SK-N-SH (cell line): ENCODE measurements at regions not wholly inside any gene's neighbourhood (a gene's known extent, or its start where the extent isn't known, plus 50 kb on each side); places are given as distances from the start of the nearest gene placed in this dataset.
"Not testable (repeated sequence)": the region's sequence is repeated elsewhere in the genome, so short reads cannot be mapped to it uniquely, and the experiment has no call there.

Experiments used
- CTCF ChIA-PET: fragments of 300-600, 350-600 bp; formaldehyde crosslinking; extraction: SDS; loops from one replicate; lab custom pipeline; 2021; lab: Yijun Ruan, JAX
- POLR2A ChIA-PET: fragments of 350-600 bp; sonication (Branson Sonifier 250); formaldehyde crosslinking; extraction: SDS; loops from one replicate; lab custom pipeline; 2020; ENCODE audit warnings: antibody characterized with exemption, inconsistent platforms; lab: Yijun Ruan, JAX
- DNase-seq: peaks from one replicate; pipeline ENCODE4 v3.0.0; 2012
- H2AFZ ChIP-seq: fragments of 200-600 bp; sonication (generic); 2 replicates; pipeline ENCODE4 v1.8.1; 2016; ENCODE audit warnings: antibody characterized with exemption, mild to moderate bottlenecking, low read depth
- H3F3A ChIP-seq: fragments of 200-600 bp; sonication (generic); replicated peaks from 2 replicates; pipeline ENCODE3; 2016; ENCODE audit warnings: antibody characterized with exemption, mild to moderate bottlenecking; ENCODE audit not compliant: insufficient read depth
- H3K27ac ChIP-seq, 2 experiments: fragments of 200-500 bp in 1 of 2; fragments of 200-600 bp in 1 of 2; sonication (Bioruptor generic) in 1 of 2; sonication (generic), shearing (Covaris generic) in 1 of 2; 2 replicates each; pipeline versions ENCODE4 v1.5.1 to v1.6.1; 2014 to 2016; ENCODE audit warnings: low read depth in 2 of 2, inconsistent platforms in 1 of 2, low read length in 1 of 2, mild to moderate bottlenecking in 1 of 2, mixed read lengths in 1 of 2
- H3K27me3 ChIP-seq: fragments of 200-600 bp; sonication (generic), shearing (Covaris generic); 2 replicates; pipeline ENCODE4 v1.6.1; 2016; ENCODE audit warnings: mixed run types; ENCODE audit not compliant: insufficient read depth
- H3K36me3 ChIP-seq, 2 experiments: fragments of 200-500 bp in 1 of 2; fragments of 200-600 bp in 1 of 2; sonication (Bioruptor generic) in 1 of 2; sonication (generic) in 1 of 2; replicated peaks in 1 of 2; 2 replicates each; pipeline versions ENCODE3 to v1.5.1; 2014 to 2016; ENCODE audit warnings: low read length in 1 of 2, mild to moderate bottlenecking in 1 of 2; ENCODE audit not compliant: insufficient read depth in 2 of 2, control insufficient read depth in 1 of 2
- H3K4me1 ChIP-seq, 2 experiments: fragments of 200-500 bp in 1 of 2; fragments of 200-600 bp in 1 of 2; sonication (Bioruptor generic) in 1 of 2; sonication (generic), shearing (Covaris generic) in 1 of 2; 2 replicates each; pipeline versions ENCODE4 v1.5.1 to v1.6.1; 2014 to 2016; ENCODE audit warnings: low read depth in 1 of 2, low read length in 1 of 2, mixed run types in 1 of 2; ENCODE audit not compliant: insufficient read depth in 2 of 2, control insufficient read depth in 1 of 2
- H3K4me2 ChIP-seq: fragments of 200-600 bp; sonication (generic), shearing (Covaris generic); 2 replicates; pipeline ENCODE4 v1.6.1; 2017; ENCODE audit warnings: mixed run types
- H3K4me3 ChIP-seq, 2 experiments: fragments of 200-500 bp in 1 of 2; fragments of 200-600 bp in 1 of 2; sonication (Bioruptor generic) in 1 of 2; sonication (generic), shearing (Covaris generic) in 1 of 2; 2 replicates each; pipeline versions ENCODE4 v1.5.1 to v1.8.1; 2014 to 2016; ENCODE audit warnings: low read depth in 2 of 2, inconsistent platforms in 1 of 2, low read length in 1 of 2, mild to moderate bottlenecking in 1 of 2, mixed read lengths in 1 of 2, moderate library complexity in 1 of 2
- H3K79me2 ChIP-seq: fragments of 200-600 bp; sonication (generic); 2 replicates; pipeline ENCODE4 v1.8.1; 2017; ENCODE audit warnings: mild to moderate bottlenecking; ENCODE audit not compliant: insufficient read depth
- H3K9ac ChIP-seq: fragments of 200-600 bp; sonication (generic); 2 replicates; pipeline ENCODE4 v1.6.1; 2017; ENCODE audit warnings: mixed run types
- H3K9me2 ChIP-seq: fragments of 200-600 bp; sonication (generic); 2 replicates; pipeline ENCODE4 v1.6.1; 2017; ENCODE audit warnings: mixed run types
- H3K9me3 ChIP-seq: fragments of 200-600 bp; sonication (generic); 2 replicates; pipeline ENCODE4 v1.6.1; 2017; ENCODE audit warnings: mixed run types, mild to moderate bottlenecking, moderate library complexity
- H4K20me1 ChIP-seq: fragments of 200-600 bp; sonication (generic); 2 replicates; pipeline ENCODE4 v1.6.1; 2017; ENCODE audit warnings: mild to moderate bottlenecking, mixed run types; ENCODE audit not compliant: insufficient read depth
- CHD2 ChIP-seq: fragments of 150-350 bp; IDR thresholded peaks from 2 replicates; pipeline ENCODE4 v1.6.1; 2018; ENCODE audit warnings: low read length; ENCODE audit not compliant: partially characterized antibody
- ELF1 ChIP-seq: IDR thresholded peaks from 2 replicates; pipeline ENCODE4 v1.4.0; 2012
- EZH2phosphoT487 ChIP-seq: fragments of 200-600 bp; sonication (generic); IDR thresholded peaks from 2 replicates; pipeline ENCODE4 v1.6.1; 2017; ENCODE audit warnings: low read depth, mixed run types, mild to moderate bottlenecking, antibody characterized with exemption, moderate library complexity, borderline replicate concordance
- FOXJ3 ChIP-seq: sonication (generic); formaldehyde crosslinking; IDR thresholded peaks from 2 replicates; pipeline ENCODE4 v1.5.1; 2020; ENCODE audit warnings: mild to moderate bottlenecking, missing genetic modification reagents
- GABPA ChIP-seq: IDR thresholded peaks from 2 replicates; pipeline ENCODE4 v1.4.0; 2012; ENCODE audit warnings: low read depth, mild to moderate bottlenecking
- MXI1 ChIP-seq: IDR thresholded peaks from 2 replicates; pipeline ENCODE4 v1.6.1; 2012; ENCODE audit warnings: mild to moderate bottlenecking, low read depth, low read length, improper control_type of control experiment
- NFIC ChIP-seq: IDR thresholded peaks from 2 replicates; pipeline ENCODE4 v1.4.0; 2012; ENCODE audit warnings: borderline replicate concordance
- POLR2AphosphoS5 ChIP-seq: IDR thresholded peaks from 2 replicates; pipeline ENCODE4 v1.6.1; 2012; ENCODE audit warnings: low read depth, low read length
- RAD21 ChIP-seq: IDR thresholded peaks from 2 replicates; pipeline ENCODE4 v1.6.1; 2012; ENCODE audit warnings: mild to moderate bottlenecking, low read length
- RCOR1 ChIP-seq: fragments of 150-350 bp; IDR thresholded peaks from 2 replicates; pipeline ENCODE4 v1.6.1; 2017; ENCODE audit warnings: antibody characterized with exemption, low read length
- RFX5 ChIP-seq: IDR thresholded peaks from 2 replicates; pipeline ENCODE4 v1.6.1; 2012; ENCODE audit warnings: mild to moderate bottlenecking, improper control_type of control experiment, low read length
- SMC3 ChIP-seq: IDR thresholded peaks from 2 replicates; pipeline ENCODE4 v1.6.1; 2012; ENCODE audit warnings: low read depth, low read length, improper control_type of control experiment
- TEAD4 ChIP-seq: IDR thresholded peaks from 2 replicates; pipeline ENCODE4 v1.4.0; 2012; ENCODE audit warnings: mild to moderate bottlenecking, borderline replicate concordance; ENCODE audit not compliant: insufficient read depth
- YY1 ChIP-seq: IDR thresholded peaks from 2 replicates; pipeline ENCODE4 v1.4.0; 2012; ENCODE audit warnings: low read depth, mild to moderate bottlenecking
- WGBS: methylation state at CpG from one replicate; pipeline ENCODE4 v1.1.6; 2017; ENCODE audit warnings: low lambda C conversion rate; 5-methylcytosine and 5-hydroxymethylcytosine counted together
- TF ChIP-seq, protein P1 (sequence below): IDR thresholded peaks from 2 replicates; pipeline ENCODE4 v1.4.0; 2012; ENCODE audit warnings: low read depth, borderline replicate concordance
- TF ChIP-seq, protein P2 (sequence below): IDR thresholded peaks from 2 replicates; pipeline ENCODE4; 2012
- TF ChIP-seq, protein P3 (sequence below): fragments of 200-600 bp; sonication (generic); IDR thresholded peaks from 2 replicates; pipeline ENCODE4 v1.6.1; 2017; ENCODE audit warnings: antibody characterized with exemption, mild to moderate bottlenecking, moderate library complexity

DNA sequence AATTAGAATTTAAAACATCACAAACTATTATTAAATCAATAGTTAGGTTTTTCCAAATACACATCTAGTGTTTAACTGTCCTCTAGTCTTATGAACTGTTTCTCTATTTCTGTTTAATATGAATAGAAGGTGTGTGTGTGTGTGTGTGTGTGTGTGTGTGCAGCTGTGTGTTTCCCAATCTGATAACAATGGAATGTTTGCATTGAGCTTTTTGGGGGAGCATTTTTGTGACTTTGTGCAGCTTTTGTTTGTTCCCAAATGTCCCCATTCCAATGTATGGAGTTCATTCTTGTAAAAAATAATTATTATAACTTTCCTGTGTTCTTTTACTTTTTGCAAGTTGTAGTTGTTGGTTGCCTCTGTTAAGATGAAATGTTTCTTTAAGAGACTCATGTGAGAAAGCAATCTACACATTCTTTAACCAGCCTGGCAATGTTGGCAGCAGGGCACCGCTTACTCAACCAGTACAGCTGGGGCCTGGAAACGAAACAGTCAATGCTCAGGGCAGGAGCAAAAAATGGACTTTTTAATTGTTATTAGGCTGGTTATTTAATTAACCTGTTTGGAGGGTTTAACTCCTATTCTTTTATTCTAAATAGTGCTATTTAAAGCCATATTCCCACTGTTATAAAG lies 354.3 kb downstream of the SRGAP2C start:
- Histone ChIP-seq H3K36me3 (no peaks in the 10 kb centered on the region), H3K4me1 (no peaks in the 10 kb centered on the region), H3K79me2 (no peaks in the 10 kb centered on the region), H3K9me3 (no peaks in the 10 kb centered on the region), H4K20me1 (no peaks in the 10 kb centered on the region), H3F3A (no peaks in the 10 kb centered on the region), H3K9me2 (no peaks in the 10 kb centered on the region), H2AFZ (no peak overlapping the region), H3K4me3 (no peak overlapping the region), H3K27me3 (no peaks in the 10 kb centered on the region), H3K9ac (no peak overlapping the region), H3K27ac (no peak overlapping the region), H3K4me2 (no peak overlapping the region)
- 0% methylated on average over 2 of the region's 2 CpGs for WGBS
- CTCF ChIA-PET: no interaction called here
- POLR2A ChIA-PET: no interaction called here
- TF ChIP-seq RCOR1 (no peak), RAD21 (no peak), POLR2AphosphoS5 (no peak), ELF1 (no peak), SMC3 (no peak), EZH2phosphoT487 (no peak), RFX5 (no peak), GABPA (no peak), CHD2 (no peak), MXI1 (no peak), FOXJ3 (CRISPR knock-in tag) (no peak), TEAD4 (no peak), YY1 (no peak), NFIC (no peak)
- TF ChIP-seq, protein P1, sequence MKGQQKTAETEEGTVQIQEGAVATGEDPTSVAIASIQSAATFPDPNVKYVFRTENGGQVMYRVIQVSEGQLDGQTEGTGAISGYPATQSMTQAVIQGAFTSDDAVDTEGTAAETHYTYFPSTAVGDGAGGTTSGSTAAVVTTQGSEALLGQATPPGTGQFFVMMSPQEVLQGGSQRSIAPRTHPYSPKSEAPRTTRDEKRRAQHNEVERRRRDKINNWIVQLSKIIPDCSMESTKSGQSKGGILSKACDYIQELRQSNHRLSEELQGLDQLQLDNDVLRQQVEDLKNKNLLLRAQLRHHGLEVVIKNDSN: no peak
- TF ChIP-seq, protein P2, sequence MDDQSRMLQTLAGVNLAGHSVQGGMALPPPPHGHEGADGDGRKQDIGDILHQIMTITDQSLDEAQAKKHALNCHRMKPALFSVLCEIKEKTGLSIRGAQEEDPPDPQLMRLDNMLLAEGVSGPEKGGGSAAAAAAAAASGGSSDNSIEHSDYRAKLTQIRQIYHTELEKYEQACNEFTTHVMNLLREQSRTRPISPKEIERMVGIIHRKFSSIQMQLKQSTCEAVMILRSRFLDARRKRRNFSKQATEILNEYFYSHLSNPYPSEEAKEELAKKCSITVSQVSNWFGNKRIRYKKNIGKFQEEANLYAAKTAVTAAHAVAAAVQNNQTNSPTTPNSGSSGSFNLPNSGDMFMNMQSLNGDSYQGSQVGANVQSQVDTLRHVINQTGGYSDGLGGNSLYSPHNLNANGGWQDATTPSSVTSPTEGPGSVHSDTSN: no peak
- TF ChIP-seq, protein P3, sequence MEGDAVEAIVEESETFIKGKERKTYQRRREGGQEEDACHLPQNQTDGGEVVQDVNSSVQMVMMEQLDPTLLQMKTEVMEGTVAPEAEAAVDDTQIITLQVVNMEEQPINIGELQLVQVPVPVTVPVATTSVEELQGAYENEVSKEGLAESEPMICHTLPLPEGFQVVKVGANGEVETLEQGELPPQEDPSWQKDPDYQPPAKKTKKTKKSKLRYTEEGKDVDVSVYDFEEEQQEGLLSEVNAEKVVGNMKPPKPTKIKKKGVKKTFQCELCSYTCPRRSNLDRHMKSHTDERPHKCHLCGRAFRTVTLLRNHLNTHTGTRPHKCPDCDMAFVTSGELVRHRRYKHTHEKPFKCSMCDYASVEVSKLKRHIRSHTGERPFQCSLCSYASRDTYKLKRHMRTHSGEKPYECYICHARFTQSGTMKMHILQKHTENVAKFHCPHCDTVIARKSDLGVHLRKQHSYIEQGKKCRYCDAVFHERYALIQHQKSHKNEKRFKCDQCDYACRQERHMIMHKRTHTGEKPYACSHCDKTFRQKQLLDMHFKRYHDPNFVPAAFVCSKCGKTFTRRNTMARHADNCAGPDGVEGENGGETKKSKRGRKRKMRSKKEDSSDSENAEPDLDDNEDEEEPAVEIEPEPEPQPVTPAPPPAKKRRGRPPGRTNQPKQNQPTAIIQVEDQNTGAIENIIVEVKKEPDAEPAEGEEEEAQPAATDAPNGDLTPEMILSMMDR: no peak
- no peak for DNase-seq

DNA sequence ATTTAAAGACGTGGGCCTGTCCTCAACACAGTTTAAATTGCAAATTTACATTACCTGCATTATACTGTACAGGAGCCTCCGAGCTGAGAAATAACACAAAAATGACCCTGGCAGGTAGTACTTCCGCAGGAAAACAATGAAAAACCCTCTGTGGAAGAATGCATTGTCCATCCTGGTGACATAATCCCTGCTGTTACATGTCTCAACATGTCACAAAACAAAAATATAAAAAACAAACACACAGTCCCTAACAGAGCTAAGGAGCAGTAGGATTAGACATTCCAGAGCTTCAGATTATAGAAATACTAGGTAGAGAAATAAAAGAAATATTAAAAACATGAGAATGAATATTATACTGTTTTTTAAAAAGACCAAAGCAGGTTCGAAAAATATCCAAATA lies 359.2 kb downstream of the SRGAP2C start:
- H3K36me3 ChIP-seq, H3K27me3 ChIP-seq, H3K4me3 ChIP-seq, H3K79me2 ChIP-seq, H2AFZ ChIP-seq, CTCF ChIA-PET, H3K4me1 ChIP-seq, H3K9me2 ChIP-seq, H3K9me3 ChIP-seq, H3K4me2 ChIP-seq, DNase-seq, POLR2A ChIA-PET, H3K27ac ChIP-seq, H3F3A ChIP-seq, H4K20me1 ChIP-seq, H3K9ac ChIP-seq: not testable (repeated sequence)
- WGBS: 0% methylated on average over 4 of the region's 4 CpGs
